ENCODE measurements at regions not wholly inside any gene's neighbourhood (a gene's known extent, or its start where the extent isn't known, plus 50 kb on each side); places are given as distances from the start of the nearest gene placed in this dataset.
"Not testable (repeated sequence)": the region's sequence is repeated elsewhere in the genome, so short reads cannot be mapped to it uniquely, and the experiment has no call there.

DNA sequence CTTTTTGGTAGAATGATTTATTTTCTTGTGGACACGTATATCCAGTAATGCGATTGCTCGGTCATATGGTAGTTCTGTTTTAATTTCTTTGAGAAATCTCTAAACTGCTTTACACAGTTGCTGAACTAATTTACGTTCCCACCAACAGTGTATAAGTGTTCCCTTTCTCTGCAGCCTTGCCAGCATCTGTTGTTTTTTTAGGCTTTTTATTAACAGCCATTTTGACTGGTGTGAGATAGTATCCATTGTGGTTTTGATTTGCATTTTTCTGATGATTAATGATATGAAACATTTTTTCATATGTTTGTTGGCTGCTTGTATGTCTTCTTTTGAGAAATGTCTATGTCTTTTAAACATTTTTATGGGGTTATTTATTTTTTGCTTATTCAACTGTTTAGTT lies 196.7 kb downstream of the MOXD1 start:
- Histone ChIP-seq H3K27ac (no peak overlapping the region), H3K4me3 (no peak overlapping the region)

DNA sequence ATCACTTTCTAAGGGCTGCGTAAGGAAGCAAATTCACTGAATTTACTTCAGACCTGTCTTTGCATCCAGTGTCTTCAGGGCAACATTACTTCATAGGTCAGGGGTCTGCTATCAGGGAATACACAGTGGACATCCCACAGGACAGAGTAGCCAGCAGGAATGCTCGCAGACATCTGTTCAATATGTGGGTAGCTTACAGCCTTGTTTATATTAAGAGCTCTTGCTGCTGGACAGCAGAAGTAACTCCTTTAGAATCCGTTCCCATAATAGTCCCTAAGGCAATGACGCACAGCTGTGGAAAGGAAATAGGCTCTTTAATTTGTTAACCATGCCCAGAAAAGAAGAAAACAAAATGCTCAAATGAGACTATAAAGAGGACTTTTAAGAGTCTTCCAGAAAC lies 198.7 kb downstream of the MOXD1 start:
- H3K27ac ChIP-seq = peak overlapping the region in 4 of 21 experiments; percentile 5 to 52 (median 42)
- H3K4me3 ChIP-seq = no peak overlapping the region

DNA sequence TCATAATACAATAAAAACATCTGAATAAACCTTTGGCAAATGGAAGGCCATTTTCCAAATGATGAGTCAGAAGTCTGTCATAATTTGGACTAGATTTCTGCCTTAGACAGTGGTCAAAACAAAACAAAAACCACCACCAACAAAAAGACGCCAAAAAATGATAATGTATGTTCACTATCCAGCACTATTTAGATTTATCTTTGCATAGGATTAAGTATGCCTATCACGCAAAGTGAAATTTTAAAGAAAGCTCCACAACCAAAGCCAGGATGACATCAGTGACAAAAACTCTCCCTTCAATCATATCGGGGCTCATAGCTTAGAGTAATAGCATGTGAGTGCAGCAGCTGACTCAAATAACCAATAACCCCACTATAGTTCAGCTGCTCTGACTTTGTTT lies 201.9 kb downstream of the MOXD1 start:
- no peak overlapping the region for H3K4me3 ChIP-seq
- H3K27ac ChIP-seq = peak overlapping the region in 5 of 21 experiments; percentile 26 to 51 (median 32)

DNA sequence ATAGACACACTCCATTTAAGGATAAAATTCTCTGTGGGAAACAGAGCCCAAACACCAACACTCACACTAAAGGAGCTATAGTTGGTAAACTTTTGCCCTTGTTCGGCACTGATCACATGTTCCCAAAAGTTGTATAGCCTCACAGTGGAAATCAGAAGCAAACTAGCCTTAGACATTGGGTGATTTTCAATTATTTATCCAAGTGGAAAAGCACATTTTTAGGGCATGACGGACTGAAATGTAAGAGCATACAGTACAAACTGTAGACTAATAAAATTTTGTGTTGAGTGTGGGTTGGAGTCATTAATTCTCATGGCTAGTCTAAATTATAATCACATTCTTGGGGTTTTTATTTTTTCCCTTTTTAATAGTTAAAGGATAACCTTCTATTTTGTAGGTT lies 202.4 kb downstream of the MOXD1 start:
- H3K27ac ChIP-seq = peak overlapping the region in 1 of 21 experiments; percentile 27
- no peak overlapping the region for H3K4me3 ChIP-seq

DNA sequence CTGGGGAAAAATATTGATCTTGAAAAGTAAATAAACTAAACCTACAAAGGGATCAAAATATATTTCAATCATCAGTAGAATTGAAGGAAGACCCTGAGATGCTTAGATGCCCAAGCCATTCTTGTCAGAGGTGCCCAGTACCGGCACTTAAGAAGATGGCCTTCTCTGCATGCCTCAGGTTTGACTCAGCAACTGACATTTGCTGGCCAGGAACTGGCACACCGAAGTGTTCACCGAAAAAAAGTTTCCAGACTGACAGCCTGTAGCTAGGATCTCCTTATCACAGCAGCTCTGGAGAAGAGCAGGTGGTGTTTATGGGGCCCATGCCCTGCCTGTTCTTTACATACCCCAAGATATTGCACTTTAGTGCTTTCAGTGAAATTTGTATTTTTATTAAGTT lies 203.2 kb downstream of the MOXD1 start:
- no peak overlapping the region for H3K4me3 ChIP-seq
- H3K27ac ChIP-seq = peak overlapping the region in 1 of 21 experiments; percentile 27

DNA sequence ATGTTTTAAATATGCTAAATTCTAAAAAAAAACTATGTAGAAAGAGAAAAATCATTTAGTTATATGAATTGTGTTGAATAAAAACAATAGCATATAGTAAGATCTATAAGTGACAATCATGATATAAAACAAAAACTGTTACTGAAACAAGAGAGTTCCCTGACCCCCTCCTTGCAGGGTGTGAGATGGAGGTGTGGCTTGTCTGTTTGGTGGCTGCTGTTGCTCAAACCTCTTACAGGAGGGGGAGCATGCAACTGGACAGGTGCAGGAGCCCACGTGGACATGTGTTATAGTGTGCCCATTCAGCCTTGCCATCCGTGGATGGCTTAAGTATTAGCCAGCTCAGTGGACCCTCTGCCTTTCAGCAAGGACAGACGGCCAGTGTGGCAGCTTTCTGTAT lies 206.7 kb downstream of the MOXD1 start:
- H3K27ac ChIP-seq = no peak overlapping the region
- H3K4me3 ChIP-seq = no peak overlapping the region

DNA sequence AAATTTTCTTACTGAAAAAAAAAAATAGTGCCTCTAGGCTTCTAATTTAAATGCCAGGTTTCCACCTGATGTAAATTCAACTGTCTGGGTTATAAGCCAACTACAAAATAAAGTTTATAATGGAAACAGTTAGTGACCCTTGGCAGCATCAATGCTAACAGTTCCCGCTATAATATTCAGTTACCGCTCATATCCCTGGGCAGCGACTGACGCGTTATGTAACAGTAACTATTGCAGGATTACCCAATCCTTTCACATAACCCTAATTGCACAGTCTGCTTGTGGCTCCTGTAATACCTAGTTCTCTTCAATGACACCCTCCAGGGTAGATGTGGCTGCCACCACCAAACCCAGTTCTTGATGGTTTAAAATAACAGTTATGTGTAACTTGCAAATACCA lies 208.6 kb downstream of the MOXD1 start:
- no peak overlapping the region for H3K4me3 ChIP-seq
- no peak overlapping the region for H3K27ac ChIP-seq

DNA sequence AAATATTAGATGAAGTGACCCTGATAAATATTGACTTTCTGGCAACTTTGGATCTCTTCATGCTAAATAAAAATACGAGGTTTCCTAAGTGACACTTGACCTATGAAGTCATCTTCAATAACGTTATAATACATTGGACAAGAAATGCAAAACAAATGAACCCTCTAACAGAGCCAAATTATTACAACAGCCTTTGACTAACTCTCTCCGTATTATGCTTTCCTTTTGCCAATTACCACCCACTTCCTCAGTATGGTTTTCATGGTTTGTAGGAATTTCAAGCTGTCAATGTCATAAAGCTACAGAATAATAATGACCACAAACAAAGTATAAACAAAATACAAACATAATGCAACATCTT lies 210.5 kb downstream of the MOXD1 start:
- H3K4me3 ChIP-seq = no peak overlapping the region
- H3K27ac ChIP-seq = peak overlapping the region in 2 of 21 experiments; percentile 10 to 28

DNA sequence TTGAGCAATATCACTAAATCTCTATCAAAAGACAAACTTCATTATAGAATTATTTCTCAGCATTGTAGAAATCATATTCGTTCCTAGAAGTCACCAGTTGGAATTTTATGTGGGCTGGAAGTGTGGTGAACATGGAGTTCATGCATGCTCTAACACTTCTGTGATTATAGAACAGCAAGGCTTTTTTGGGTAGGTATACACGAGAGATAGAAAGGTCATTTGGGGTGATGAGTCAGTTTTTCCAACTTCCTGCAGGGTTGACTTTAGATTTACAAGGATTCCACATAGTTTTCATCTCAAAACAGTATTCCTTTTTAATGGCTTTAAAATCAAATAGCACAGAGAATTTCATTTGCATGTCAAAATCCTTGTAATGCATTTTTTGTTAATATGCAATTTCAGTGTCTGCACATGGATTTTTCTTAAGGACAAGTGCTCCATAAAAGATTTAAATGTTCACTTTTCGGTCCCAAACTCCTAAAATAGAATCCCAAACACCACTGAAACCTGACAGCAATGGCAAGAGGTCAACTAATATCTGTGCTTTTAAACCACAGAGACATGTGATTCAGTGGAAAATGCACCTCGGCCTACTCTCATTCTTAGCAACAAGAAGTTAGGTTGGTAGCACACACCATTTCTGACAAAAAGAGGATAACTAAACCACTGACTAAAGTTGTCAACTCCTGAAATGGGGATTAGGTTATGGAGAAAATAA lies 211.0 kb downstream of the MOXD1 start:
- no peak overlapping the region for H3K4me3 ChIP-seq
- H3K27ac ChIP-seq = peak overlapping the region in 3 of 21 experiments; percentile 8 to 28 (median 10)

DNA sequence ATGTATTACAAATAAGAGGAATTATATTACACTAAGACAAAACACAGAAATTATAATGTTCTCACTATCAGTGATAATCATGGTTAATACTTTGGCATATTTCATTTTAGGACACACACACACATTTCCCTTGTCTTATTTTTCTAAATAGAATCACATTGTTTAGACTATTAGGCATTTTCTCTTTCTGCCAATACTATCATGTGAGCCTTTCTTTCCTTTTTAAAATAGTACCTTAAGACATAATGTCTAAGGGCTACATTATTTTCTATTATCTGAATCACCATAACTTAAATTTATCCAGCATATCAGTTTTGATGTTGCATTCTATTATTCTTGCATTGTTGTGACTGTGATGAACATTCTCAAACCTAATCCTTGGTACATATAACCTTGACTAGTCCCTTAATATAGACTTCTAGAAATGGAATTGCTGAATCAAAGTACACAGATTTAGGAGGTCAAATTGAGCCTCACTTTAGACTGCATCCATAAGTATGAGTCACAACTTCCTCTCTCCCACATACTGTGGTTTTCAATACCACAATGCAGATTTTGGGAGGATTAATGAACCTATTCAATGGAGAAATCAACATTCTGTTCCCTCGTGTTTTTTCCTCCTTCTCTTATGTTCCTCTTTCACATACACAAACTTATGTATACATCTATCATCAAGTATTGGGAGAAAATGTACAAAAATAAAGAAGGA lies 212.6 kb downstream of the MOXD1 start:
- no peak overlapping the region for H3K4me3 ChIP-seq
- H3K27ac ChIP-seq = no peak overlapping the region

DNA sequence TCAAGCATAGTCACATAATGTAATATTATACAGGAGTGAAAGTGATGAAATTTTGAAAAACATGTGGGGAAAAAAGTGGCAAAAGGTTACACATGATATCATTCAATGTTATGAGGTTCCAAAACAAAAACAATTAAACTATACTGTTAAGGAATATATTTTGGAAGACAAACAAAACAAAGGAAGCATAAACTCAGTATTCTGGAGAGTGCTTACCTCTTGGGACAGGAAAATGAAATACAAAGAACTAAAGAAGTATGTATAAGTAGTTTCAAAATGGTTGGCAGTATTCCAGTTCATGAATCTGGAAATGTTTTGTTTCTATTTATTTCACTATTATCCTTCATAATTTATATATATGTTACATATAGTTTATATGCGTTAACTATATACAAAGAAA lies 213.5 kb downstream of the MOXD1 start:
- H3K27ac ChIP-seq = no peak overlapping the region
- H3K4me3 ChIP-seq = no peak overlapping the region

DNA sequence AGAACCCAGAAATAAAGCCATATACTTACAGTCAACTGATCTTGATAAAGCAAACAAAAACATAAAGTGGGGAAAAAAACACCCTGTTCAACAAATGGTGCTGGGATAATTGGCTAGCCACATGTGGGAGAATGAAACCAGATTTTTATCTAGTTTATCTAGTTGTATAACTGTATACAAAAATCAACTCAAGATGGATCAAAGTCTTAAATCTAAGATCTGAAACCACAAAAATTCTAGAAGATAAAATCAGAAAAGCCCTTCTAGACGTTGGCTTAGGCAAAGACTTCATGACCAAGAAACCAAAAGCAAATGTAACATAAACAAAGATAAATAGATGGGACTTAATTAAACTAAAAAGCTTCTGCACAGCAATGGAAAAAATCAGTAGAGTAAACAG lies 216.3 kb downstream of the MOXD1 start:
- H3K27ac ChIP-seq, H3K4me3 ChIP-seq: not testable (repeated sequence)

DNA sequence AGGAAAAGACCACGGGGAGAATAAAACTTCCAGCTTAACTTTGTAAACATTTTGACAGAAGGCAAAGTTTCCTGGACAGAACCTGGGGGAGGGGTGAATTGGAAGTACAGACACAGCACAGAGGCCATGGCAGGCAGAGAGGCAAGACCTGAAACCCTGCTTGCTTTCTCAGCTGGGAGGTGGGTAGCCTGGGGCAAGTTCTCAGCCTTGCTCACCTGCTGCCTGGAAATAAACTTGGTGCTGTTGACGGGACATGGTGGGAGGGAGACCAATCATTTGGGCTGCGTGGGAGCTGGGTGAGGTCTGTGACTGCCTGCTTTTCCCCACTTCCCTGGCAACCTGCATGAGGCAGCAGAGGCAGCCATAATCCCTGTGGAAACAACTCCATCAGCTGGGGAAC lies 221.3 kb downstream of the MOXD1 start:
- H3K4me3 ChIP-seq = no peak overlapping the region
- no peak overlapping the region for H3K27ac ChIP-seq

DNA sequence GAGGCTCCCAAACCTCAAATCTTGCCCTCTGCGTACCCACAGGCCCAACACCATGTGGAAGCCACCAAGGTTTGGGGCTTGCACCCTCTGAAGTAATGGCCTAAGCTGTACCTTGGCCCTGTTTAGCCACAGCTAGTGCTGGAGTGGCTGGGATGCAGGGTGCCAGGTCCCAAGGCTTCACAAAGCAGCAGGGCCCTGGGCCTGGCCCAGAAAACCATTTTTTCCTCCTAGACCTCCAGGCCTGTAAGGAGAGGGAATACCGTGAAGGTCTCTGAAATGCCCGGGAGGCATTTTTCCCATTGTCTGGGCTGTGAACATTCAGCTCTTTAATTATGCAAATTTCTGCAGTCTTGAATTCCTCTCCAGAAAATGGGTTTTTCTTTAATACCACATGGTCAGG lies 223.7 kb upstream of the CCN2 start:
- Histone ChIP-seq H3K4me3 (no peak overlapping the region), H3K27ac (no peak overlapping the region)

DNA sequence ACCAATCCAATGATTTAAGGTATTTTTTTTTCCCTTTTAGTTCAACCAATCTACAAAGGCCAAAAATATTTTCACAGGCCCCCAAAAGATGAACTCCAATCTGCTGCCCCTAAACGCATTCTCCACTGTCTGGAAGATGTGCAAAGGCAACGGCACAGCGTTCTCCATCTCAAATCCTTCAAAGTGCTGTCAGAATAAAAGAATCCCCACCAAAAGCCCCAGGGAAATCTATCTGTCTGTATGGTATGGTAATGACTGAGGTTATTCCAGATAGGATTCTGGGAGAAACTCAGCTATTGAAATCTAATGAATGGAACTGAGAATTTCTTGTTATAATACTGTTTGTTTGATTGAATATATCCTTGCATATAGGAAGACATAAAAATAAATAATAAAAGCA lies 217.8 kb upstream of the CCN2 start:
- H3K27ac ChIP-seq = peak overlapping the region in 1 of 21 experiments; percentile 12
- H3K4me3 ChIP-seq = no peak overlapping the region

DNA sequence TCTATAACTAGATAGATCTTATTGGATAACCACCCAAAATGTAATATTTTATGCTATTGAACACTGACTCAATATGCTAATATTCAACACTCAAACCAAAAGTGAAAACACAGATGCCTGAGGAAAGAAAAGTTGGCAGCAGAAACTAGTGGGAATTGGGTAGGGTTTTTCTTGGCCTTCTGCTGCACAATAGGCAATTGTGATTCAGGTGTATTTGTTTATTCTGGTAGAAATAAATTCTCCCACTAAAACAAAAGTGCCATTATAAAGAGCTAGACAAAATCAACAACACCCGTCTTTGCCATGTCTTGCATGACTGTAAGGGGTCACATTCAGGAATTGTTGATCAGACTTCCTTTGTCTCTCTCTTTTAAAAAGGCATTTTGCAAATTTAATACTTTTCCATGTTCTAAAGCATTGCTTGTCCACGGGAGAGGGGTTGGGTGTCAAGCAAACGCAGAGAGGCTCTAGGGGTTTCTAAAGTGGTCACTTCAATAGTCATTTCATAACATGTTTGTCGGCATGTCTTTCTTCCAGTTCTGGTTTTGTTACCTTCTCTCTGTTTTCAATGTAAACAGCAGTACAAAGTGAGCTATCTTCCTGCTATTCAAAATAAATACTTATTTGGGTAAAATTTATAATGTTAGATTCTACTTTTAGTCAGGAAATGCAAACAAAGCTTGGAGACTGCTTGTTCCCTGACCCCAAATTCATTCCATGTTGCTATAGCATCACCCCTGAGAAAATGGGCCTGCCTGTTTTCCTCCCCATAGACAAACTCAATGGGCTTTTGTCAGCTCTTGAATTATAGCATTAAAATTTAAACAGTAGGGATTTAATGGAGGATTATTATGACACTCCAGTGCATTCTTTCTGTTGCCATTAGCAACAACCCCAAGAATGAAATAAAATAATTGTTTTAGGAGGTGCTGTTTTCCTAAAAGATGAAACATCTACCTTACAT lies 217.0 kb upstream of the CCN2 start:
- Histone ChIP-seq H3K27ac (peak overlapping the region in 4 of 21 experiments; percentile 12 to 45 (median 20)), H3K4me3 (no peak overlapping the region)

DNA sequence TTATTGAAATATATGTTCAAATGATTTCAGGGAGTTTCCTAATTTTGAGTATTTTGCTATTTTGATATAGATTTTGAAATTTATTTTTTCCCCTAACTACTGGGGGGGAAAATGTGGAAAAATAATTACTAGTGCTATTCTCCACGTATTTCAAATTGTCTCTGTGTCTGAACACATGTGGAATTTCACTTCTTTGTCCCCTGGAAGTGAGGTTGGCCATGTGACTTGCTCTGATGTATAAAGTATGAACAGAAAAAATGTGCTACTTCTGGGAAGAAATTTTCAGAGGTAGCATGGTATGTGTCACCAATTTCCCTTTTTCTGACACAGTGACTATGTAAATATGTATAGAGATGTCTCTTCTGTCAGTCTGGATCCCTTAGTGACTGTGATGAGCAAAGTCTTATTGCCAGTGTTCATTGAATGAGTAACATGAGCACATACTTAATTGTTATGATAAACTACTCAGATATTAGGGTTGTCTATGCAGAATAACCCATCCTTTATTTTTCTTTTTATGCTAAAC lies 215.4 kb upstream of the CCN2 start:
- Histone ChIP-seq H3K4me3 (no peak overlapping the region), H3K27ac (no peak overlapping the region)

DNA sequence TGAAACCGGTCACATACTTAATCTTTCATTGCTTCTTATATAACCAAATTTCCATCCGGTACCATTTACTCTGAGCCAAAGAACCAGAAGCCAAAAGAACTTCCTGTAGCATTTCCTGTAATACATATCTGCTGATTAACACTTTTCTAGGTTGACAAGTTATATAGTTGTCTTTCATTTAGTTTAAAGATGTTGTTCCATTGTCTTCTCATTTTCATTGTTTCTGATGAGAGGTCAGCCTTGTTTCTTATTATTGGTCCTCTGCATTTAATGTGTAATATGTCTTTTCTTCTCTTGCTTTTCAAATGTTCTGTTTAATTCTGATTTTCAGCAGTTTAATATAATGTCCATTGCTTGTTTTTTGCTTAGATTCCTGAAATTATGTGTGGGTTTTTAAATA lies 214.5 kb upstream of the CCN2 start:
- H3K4me3 ChIP-seq = no peak overlapping the region
- no peak overlapping the region for H3K27ac ChIP-seq

DNA sequence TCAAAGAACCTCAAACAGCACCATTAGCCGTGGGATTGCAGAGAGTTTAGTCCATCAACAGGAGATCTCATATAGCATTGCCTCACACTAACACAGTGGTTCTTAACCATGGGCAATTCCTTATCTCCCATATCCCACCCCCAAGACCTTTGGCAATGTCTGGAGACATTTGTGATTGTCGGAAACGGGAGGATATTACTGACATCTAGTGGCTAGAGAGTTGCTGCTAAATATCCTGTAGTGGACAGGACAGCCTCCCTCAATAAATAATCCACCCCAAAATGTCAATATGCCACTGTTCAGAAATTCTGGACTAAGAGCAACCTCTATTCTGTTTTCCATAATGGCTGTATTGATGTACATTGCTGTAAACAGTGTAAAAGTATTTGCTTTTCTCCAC lies 210.1 kb upstream of the CCN2 start:
- no peak overlapping the region for H3K4me3 ChIP-seq
- no peak overlapping the region for H3K27ac ChIP-seq

DNA sequence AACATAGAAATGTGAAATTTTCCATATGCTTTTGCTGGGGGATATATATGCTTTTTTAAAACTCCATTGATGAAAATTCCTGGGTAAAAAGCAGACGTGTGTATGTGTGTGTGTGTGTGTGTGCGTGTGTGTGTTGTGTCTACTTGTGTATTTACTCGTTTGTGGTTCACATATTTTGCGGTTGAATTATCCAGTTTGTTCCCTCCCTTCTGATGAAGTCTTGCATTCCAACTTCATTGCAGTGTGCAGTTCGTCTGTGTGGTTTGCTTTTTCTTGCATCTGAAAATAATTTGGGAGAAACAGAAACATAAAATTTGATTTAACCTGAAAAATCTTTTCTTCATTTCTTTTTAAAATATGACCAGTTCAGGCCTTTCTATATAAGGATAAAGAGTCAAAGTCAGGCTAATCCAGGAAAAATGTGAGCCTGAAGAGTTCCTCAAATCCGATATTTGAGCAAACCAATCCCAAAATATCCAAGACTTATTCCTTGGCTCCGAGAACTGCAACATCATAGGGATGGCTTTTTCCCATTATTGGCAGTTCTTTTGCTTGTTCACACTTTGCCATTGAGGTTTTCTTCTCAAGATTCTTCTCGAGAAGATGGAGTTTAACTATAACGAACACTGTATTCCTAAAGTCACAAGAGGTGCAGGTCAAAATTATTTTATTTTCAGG lies 202.2 kb upstream of the CCN2 start:
- Histone ChIP-seq H3K4me3 (no peak overlapping the region), H3K27ac (peak overlapping the region in 8 of 21 experiments; percentile 4 to 74 (median 30))

All from skin epidermis (tissue), 12 donors.